ENCODE measurements at regions not wholly inside any gene's neighbourhood (a gene's known extent, or its start where the extent isn't known, plus 50 kb on each side); places are given as distances from the start of the nearest gene placed in this dataset.

GRCh38 chr10:25661632-25662031 lies 272.4 kb upstream of the MYO3A start:
- DNase-seq (ENCODE audit: low read depth), result no peak

GRCh38 chr10:25666276-25666675 lies 267.8 kb upstream of the MYO3A start:
- DNase-seq (ENCODE audit: low read depth), result no peak

- DNase-seq (ENCODE audit: low read depth), result no peak
Observed at GRCh38 chr10:25675204-25675603, 258.8 kb upstream of the MYO3A start.

- no peak for DNase-seq (ENCODE audit: low read depth)
Observed at GRCh38 chr10:25675615-25676014, 258.4 kb upstream of the MYO3A start.

- no peak for DNase-seq (ENCODE audit: low read depth)
Observed at GRCh38 chr10:25678220-25678619, 255.8 kb upstream of the MYO3A start.

- no peak for DNase-seq (ENCODE audit: low read depth)
Observed at GRCh38 chr10:25678666-25679065, 255.4 kb upstream of the MYO3A start.

- peak; percentile 64 for DNase-seq (ENCODE audit: low read depth)
Observed at GRCh38 chr10:25682203-25682851, 251.7 kb upstream of the MYO3A start.

- no peak for DNase-seq (ENCODE audit: low read depth)
Observed at GRCh38 chr10:25683344-25683743, 250.7 kb upstream of the MYO3A start.

- no peak for DNase-seq (ENCODE audit: low read depth)
Observed at GRCh38 chr10:25687521-25687920, 246.5 kb upstream of the MYO3A start.

GRCh38 chr10:25689346-25690100 lies 244.5 kb upstream of the MYO3A start:
- no peak for DNase-seq (ENCODE audit: low read depth)

- DNase-seq (ENCODE audit: low read depth), result no peak
Observed at GRCh38 chr10:25692761-25693160, 241.3 kb upstream of the MYO3A start.

GRCh38 chr10:25694206-25694933 lies 239.7 kb upstream of the MYO3A start:
- DNase-seq (ENCODE audit: low read depth), result no peak

GRCh38 chr10:25694971-25695370 lies 239.1 kb upstream of the MYO3A start:
- DNase-seq (ENCODE audit: low read depth), result no peak

GRCh38 chr10:25695586-25695985 lies 238.4 kb upstream of the MYO3A start:
- no peak for DNase-seq (ENCODE audit: low read depth)

- DNase-seq (ENCODE audit: low read depth), result no peak
Observed at GRCh38 chr10:25696013-25696708, 237.9 kb upstream of the MYO3A start.

- DNase-seq (ENCODE audit: low read depth), result no peak
Observed at GRCh38 chr10:25697412-25697811, 236.6 kb upstream of the MYO3A start.

- no peak for DNase-seq (ENCODE audit: low read depth)
Observed at GRCh38 chr10:25698638-25699037, 235.4 kb upstream of the MYO3A start.

GRCh38 chr10:25699631-25700030 lies 234.4 kb upstream of the MYO3A start:
- no peak for DNase-seq (ENCODE audit: low read depth)

GRCh38 chr10:25701652-25702051 lies 232.4 kb upstream of the MYO3A start:
- DNase-seq (ENCODE audit: low read depth), result no peak

GRCh38 chr10:25704622-25705021 lies 229.4 kb upstream of the MYO3A start:
- no peak for DNase-seq (ENCODE audit: low read depth)

GRCh38 chr10:25707572-25707971 lies 226.5 kb upstream of the MYO3A start:
- DNase-seq (ENCODE audit: low read depth), result no peak

- DNase-seq (ENCODE audit: low read depth), result no peak
Observed at GRCh38 chr10:25707976-25708671, 225.9 kb upstream of the MYO3A start.

All from Daoy (cell line).